GM12864 (cell line): ENCODE measurements at regions not wholly inside any gene's neighbourhood (a gene's known extent, or its start where the extent isn't known, plus 50 kb on each side); places are given as distances from the start of the nearest gene placed in this dataset.

Experiments used
- DNase-seq: peaks from one replicate; pipeline ENCODE4 v3.0.0-alpha.2; 2011; ENCODE audit warnings: low read depth
- H3K4me3 ChIP-seq: 2 replicates; pipeline ENCODE4 v1.5.1; 2011; ENCODE audit warnings: mild to moderate bottlenecking, low read depth, low read length, control low read depth
- TF ChIP-seq, protein P1 (sequence below): IDR thresholded peaks from 2 replicates; pipeline ENCODE4 v1.5.1; 2011; ENCODE audit warnings: low read depth, mild to moderate bottlenecking, moderate library complexity, low read length, control low read depth, inconsistent platforms; ENCODE audit errors: missing control alignments

DNA sequence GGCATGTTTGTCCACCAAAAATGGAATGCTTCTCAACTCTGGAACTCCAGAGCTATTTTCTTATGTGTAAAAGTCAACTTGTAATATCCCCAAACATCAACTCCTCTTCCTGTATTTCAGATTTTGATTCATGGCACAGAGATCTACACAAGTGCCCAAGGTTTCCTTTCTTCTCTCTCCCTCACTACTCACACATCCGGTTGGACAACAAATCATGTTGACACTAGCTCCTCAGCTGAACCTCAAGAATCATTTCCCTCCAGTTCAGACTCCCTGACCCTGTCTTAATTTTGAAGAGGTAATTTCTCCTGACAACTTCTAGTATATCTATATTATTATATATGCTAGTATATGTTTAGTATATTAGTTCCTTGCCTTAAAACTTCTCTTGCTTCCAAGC, 485.4 kb upstream of the CCDC196 start:
- DNase-seq = no peak
- H3K4me3 ChIP-seq = no peak overlapping the region
- TF ChIP-seq, protein P1, sequence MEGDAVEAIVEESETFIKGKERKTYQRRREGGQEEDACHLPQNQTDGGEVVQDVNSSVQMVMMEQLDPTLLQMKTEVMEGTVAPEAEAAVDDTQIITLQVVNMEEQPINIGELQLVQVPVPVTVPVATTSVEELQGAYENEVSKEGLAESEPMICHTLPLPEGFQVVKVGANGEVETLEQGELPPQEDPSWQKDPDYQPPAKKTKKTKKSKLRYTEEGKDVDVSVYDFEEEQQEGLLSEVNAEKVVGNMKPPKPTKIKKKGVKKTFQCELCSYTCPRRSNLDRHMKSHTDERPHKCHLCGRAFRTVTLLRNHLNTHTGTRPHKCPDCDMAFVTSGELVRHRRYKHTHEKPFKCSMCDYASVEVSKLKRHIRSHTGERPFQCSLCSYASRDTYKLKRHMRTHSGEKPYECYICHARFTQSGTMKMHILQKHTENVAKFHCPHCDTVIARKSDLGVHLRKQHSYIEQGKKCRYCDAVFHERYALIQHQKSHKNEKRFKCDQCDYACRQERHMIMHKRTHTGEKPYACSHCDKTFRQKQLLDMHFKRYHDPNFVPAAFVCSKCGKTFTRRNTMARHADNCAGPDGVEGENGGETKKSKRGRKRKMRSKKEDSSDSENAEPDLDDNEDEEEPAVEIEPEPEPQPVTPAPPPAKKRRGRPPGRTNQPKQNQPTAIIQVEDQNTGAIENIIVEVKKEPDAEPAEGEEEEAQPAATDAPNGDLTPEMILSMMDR = no peak

DNA sequence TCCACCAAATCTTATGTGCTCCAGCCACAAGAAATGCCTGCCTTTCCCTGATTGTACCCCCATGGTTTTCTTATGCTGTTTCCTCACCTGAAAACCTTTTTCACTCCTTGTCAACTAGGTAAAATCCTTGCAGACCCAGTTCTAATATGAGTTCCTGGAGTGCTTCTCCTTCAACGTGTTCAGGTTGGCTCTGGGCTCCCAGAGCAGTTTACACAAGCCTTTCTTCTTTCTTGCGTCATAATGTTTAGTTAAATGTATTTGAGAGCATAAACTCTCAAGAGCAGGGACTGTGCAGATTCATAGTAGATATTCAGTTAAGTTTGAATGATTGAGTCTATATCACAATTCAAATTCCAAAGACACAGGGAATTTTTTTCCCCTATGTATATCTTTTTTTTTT, 484.8 kb upstream of the CCDC196 start:
- no peak overlapping the region for H3K4me3 ChIP-seq
- TF ChIP-seq, protein P1 = no peak
- no peak for DNase-seq

DNA sequence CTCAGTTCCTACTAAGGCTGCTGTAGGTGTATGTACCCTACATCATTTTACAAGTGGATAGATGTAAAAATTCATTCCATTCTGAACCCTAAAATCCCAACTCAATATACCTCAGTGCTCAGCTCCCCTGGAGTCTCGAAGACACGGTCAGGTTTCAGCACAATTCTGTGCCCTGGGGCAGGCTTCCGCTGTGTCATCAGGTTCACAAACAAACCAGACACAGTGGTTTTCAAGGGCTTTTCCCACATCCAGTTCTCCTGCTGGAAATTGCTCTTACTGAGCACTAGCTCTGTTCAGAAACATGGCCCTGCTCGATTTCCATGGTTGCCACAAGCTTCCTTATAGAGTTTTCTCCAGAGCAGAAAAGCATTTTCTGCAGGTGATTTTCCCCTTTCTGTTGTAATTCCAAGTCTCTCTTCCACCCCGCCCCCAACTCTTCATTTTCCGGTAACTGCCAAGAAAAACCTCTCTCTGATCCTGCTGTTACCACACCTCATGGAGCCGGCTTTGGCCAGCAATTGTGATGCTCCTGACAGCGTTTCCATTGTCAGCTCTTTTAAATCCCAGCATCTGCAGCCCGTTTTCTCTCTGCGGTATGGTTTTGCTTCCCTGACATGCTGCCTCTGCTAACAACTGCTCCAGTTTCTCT, 483.0 kb upstream of the CCDC196 start:
- TF ChIP-seq, protein P1 = no peak
- H3K4me3 ChIP-seq = no peak overlapping the region
- no peak for DNase-seq

DNA sequence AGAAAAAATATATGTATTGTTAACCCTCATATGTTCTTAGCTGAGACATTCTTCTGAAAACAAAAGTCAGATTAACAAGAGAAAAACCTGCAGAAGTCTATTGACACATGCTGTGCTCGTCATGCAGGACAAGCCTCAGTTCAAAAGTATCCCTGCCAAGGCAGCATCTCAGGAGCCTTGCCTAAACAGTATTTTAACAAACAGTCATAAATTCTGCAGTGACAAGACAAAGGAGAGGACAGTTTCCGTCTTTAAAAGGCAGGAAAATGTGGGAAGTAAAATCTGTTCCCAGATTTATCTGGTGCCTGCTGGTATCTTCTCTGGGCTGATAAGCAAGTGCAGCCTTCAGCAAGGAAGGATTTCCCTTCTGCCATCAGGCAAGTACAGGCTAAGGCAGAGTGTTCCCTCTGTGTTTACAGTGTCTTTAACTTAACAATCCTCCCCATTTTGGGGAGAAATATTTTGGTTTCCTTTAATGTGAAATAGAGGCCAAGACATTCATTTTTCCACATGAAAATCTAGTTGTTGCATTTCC, 480.2 kb upstream of the CCDC196 start:
- DNase-seq = no peak
- TF ChIP-seq, protein P1 = no peak
- no peak overlapping the region for H3K4me3 ChIP-seq

DNA sequence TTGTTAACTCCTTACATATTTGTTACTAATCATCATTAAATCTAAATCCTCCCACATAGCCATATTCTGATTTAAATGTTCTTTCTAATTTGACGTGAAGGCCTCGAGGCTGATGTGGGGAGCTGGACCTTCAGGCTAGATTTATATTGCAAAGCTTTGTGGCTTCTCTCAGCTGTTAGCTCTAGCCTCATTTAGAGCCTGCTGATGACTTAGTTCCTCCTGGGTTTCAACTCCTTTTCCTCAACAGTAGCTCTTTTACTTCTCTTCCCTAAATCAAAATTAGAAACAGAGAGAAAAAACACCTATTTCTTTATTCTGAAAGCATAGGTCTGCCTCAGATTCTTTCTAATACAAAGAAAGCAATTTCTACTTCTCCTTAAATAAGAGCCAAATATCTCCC, 477.5 kb upstream of the CCDC196 start:
- no peak overlapping the region for H3K4me3 ChIP-seq
- DNase-seq = no peak
- TF ChIP-seq, protein P1 = no peak

DNA sequence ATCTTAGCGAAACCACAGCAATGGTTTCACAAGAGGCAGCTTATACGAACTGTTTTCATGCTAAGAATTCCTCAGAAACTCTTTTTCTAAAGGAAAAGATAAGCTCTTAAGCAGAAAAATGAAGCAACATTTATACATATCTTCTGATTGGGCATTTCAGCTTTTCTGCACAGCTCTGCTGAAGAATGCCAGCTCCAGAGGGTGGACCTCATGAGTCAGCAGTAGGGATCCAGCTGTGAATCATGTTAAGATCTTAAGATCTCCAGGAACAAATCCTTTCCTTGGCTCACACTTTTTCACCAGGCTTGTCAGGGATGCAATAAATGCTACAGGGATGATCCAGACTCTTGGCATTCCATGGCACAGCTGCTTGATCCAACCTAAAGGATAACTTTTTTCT, 477.1 kb upstream of the CCDC196 start:
- no peak for DNase-seq
- no peak overlapping the region for H3K4me3 ChIP-seq
- TF ChIP-seq, protein P1 = no peak

DNA sequence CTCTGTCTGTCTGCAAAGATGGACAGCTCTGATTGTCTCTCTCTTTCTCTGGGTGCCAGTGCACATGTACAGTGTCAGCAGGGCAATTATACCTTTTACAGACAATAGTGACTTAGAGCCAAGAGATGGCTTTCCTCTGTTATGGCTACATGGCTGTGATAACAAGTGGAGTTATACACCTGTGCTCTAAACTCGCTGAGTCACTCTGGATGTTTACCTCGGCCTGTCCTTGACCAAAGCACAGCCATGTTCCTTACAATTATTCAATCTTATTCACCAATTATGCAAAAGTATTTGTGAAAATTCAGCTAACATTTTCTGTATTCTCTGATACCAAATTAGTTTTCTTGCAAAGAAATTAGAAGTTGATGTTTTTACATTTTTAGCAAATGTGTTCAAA, 475.5 kb upstream of the CCDC196 start:
- no peak overlapping the region for H3K4me3 ChIP-seq
- TF ChIP-seq, protein P1 = no peak
- DNase-seq = no peak
